Right lobe of liver (tissue), 4 donors: ENCODE measurements at regions not wholly inside any gene's neighbourhood (a gene's known extent, or its start where the extent isn't known, plus 50 kb on each side); places are given as distances from the start of the nearest gene placed in this dataset.

Experiments used
- POLR2A ChIP-seq: fragments of 450-650 bp; IDR thresholded peaks from one replicate; pipeline ENCODE4 v1.6.1; 2017; ENCODE audit warnings: antibody characterized with exemption, mild to moderate bottlenecking
- TF ChIP-seq, protein P1 (sequence below), 4 donors: fragments of 200-600 bp in 3 of 4; fragments of 450-650 bp in 1 of 4; IDR thresholded peaks; one replicate each; pipeline versions ENCODE4 v1.5.1 to v1.8.0; 2016 to 2022; ENCODE audit warnings: antibody characterized with exemption in 4 of 4, mild to moderate bottlenecking in 2 of 4
- donor health status: DM: no; HTN: no; CAD: no.
- donor health status: DM: no; HTN: no; CAD: no.
- donor health status: DM: no; HTN: yes; CAD: no.

DNA sequence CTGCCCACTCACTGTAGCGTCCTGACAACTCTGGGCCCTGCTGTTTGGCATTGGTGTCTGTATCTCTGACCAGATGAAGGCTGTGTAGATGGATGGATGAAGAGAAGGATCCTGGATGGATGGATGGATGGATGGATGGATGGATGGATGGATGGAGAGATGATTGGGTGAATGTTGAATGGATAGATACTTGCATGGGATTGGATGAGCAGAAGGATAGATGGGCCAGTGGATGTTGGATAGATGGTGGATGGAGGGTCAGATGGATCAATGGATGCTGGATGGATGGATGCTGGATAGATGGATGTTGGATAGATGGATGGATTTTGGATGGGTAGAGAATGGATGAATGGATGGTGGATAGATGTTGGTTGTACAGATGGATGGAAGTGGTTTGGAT is 179.6 kb upstream of the GSE1 start:
- TF ChIP-seq, protein P1, sequence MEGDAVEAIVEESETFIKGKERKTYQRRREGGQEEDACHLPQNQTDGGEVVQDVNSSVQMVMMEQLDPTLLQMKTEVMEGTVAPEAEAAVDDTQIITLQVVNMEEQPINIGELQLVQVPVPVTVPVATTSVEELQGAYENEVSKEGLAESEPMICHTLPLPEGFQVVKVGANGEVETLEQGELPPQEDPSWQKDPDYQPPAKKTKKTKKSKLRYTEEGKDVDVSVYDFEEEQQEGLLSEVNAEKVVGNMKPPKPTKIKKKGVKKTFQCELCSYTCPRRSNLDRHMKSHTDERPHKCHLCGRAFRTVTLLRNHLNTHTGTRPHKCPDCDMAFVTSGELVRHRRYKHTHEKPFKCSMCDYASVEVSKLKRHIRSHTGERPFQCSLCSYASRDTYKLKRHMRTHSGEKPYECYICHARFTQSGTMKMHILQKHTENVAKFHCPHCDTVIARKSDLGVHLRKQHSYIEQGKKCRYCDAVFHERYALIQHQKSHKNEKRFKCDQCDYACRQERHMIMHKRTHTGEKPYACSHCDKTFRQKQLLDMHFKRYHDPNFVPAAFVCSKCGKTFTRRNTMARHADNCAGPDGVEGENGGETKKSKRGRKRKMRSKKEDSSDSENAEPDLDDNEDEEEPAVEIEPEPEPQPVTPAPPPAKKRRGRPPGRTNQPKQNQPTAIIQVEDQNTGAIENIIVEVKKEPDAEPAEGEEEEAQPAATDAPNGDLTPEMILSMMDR (IDR thresholded peaks at IDR 0.05): no peak
- no peak for TF ChIP-seq POLR2A
